GM10266 (cell line): ENCODE measurements at regions not wholly inside any gene's neighbourhood (a gene's known extent, or its start where the extent isn't known, plus 50 kb on each side); places are given as distances from the start of the nearest gene placed in this dataset.
"Not testable (repeated sequence)": the region's sequence is repeated elsewhere in the genome, so short reads cannot be mapped to it uniquely, and the experiment has no call there.

ENCODE experiments used
- DNase-seq: peaks from one replicate; pipeline ENCODE4 v3.0.0; 2012; ENCODE audit errors: extremely low spot score
- CTCF ChIP-seq: IDR thresholded peaks from 2 replicates; pipeline ENCODE4 v1.5.1; 2012; ENCODE audit warnings: mild to moderate bottlenecking, low read depth; ENCODE audit not compliant: control insufficient read depth, insufficient read depth; ENCODE audit errors: missing control alignments

GRCh38 chr11:87628957-87629356 is 546.3 kb downstream of the RAB38 start:
- DNase-seq: no peak
- TF ChIP-seq CTCF: no peak

GRCh38 chr11:87628026-87628580 is 547.1 kb downstream of the RAB38 start:
- no peak for TF ChIP-seq CTCF
- DNase-seq: no peak

GRCh38 chr11:87623531-87624365 is 551.5 kb downstream of the RAB38 start:
- DNase-seq: not testable (repeated sequence)

- no peak for TF ChIP-seq CTCF
- no peak for DNase-seq
Measured at GRCh38 chr11:87616511-87616910, 558.7 kb downstream of the RAB38 start.

- TF ChIP-seq CTCF: no peak
- no peak for DNase-seq
Measured at GRCh38 chr11:87604350-87604749, 566.6 kb downstream of the TMEM135 start.

GRCh38 chr11:87603887-87604286 is 566.2 kb downstream of the TMEM135 start:
- TF ChIP-seq CTCF: no peak
- no peak for DNase-seq

- TF ChIP-seq CTCF: no peak
- no peak for DNase-seq
Measured at GRCh38 chr11:87602776-87603175, 565.0 kb downstream of the TMEM135 start.

GRCh38 chr11:87600938-87601337 is 563.2 kb downstream of the TMEM135 start:
- no peak for DNase-seq
- no peak for TF ChIP-seq CTCF
